ENCODE measurements at regions not wholly inside any gene's neighbourhood (a gene's known extent, or its start where the extent isn't known, plus 50 kb on each side); places are given as distances from the start of the nearest gene placed in this dataset.
"Not testable (repeated sequence)": the region's sequence is repeated elsewhere in the genome, so short reads cannot be mapped to it uniquely, and the experiment has no call there.

GRCh38 chr22:49357661-49358440, 469.8 kb downstream of the BRD1 start:
- no peak for DNase-seq (ENCODE audit: low read depth in 2 of 2, low spot score in 1 of 2)

DNA sequence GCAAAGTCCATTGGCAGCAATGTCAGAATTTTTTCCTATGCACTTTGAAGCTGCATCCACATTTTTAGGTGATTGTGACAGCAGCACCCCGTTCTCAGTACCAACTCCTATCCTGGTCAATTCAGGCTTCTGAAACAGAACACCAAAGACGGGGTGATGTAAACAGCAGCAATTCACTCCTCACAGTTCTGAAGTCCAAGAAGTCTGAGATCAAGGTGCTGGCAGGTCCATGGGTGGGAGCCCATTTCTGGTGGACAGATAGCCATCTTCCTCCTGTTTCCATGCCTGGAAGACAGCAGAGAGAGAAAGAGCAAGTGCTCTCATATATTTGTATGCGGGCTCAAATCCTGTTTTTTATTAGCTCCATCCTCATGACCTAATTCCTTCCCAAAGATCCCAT, 471.2 kb downstream of the BRD1 start:
- DNase-seq (ENCODE audit: low read depth in 2 of 2, low spot score in 1 of 2), result no peak

GRCh38 chr22:49355211-49355920, 472.3 kb downstream of the BRD1 start:
- no peak for DNase-seq (ENCODE audit: low read depth in 2 of 2, low spot score in 1 of 2)

DNA sequence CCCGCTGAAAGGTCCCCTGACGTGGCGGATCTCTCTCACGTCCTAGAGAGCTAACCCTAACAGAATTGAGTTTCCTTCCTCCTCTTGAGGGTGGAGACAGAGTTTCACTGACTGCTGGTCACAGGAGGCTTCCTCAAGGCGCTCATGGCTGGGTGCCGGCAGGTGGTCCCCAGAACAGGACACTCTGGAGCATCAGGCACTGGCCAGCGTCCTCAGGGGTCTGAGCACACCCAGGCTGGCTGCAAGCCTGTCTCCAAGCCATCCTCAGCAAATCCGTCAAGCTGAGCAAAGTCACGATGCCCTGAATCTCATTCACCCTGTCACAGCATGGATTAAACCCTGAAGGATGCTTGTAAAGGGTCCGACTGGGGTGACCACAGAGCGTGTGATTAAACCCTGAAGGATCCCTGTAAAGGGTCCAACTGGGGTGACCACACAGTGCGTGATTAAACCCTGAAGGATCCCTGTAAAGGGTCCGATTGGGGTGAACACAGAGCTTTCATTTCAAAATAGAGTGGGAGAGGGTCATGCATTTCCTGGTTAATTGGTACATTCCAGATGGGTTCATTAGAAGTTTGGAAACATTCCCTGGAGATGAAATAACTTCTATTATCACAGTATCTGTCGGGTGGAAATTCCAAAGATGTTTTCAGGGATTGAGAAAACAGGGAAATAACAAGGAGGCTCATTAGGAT, 473.0 kb downstream of the BRD1 start:
- DNase-seq (ENCODE audit: low read depth in 2 of 2, low spot score in 1 of 2), result no peak

DNA sequence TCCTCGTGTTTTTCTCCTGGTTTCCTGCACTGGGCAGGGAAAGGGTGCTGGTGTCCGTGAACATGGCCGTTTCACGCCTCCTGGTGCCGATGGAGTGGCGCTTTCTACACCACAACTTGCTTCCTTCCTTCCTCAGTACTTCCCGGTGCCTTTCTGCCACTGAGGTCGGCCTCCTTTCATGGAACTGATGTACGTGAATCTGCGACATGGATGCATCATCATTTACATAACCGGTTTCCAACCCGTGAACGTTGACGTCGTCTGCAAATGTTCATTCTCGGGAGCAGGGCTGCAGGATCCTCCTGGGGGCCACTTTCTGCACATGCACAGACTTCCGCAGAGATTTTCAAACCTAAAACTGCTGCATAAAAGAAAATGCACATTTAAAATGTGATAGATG, 474.4 kb downstream of the BRD1 start:
- no peak for DNase-seq (ENCODE audit: low read depth in 2 of 2, low spot score in 1 of 2)

GRCh38 chr22:49352361-49353169, 475.1 kb downstream of the BRD1 start:
- DNase-seq (ENCODE audit: low read depth in 2 of 2, low spot score in 1 of 2), result no peak

GRCh38 chr22:49351761-49352227, 475.9 kb downstream of the BRD1 start:
- DNase-seq (ENCODE audit: low read depth in 2 of 2, low spot score in 1 of 2), result no peak

DNA sequence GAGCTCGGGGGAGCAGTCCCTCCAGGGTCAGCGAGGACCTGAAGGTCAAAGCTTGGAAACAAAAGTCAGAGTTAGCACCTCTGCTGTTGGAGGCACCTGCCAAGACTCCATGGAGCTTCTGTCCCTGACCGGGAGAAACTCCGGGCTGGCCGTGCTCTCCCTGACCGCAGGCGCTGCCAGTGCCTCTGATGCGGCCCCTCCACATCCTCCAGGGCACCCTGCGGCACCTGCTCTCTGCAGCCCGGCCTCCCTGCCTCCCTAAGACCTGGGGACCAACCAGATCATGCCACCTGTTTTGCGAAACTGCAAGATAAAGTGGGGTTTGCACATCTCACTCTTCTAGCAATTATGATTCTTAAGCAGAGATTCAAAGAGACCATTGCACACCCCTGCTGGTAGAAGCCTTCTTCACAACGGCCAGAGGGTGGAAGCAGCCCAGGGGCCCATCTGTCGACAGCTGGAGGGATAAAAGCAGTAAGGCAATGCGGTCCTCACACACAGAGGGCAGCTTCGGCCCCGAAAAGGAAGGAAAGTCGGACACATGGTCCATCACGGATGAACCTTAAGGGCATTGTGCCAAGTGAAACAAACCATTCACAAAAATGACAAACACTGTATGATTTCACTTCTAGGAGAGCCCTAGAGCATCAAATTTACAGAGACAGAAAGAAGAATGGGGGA, 477.1 kb downstream of the BRD1 start:
- no peak for DNase-seq (ENCODE audit: low read depth in 2 of 2, low spot score in 1 of 2)

DNA sequence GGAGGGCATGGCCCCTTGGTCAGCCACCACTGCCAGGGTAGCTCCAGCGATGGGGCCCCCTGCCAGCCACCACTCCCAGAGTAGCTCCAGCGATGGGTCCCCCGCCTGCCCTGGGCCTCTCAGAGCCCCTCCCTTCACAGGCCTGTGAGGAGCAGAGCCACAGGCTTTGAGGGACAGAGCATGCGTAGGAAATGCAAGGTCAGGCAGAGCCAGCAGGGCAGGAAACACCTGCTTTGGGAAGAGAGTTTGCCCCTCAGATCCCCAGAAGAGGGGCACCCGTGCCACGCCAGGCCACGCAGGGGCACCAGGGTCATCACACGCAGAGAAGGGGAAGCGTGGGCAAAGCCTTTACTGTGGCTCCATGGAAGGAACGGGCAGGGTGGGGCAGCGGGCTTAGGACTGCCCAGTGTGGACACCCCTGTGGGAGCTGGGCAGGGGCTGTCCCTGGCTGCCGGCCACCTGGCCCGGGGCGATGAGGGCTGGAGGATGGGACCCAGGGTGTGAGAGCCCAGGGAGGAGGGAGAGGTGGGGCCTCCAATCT, 477.8 kb downstream of the BRD1 start:
- DNase-seq (ENCODE audit: low read depth in 2 of 2, low spot score in 1 of 2), result no peak

- no peak for DNase-seq (ENCODE audit: low read depth in 2 of 2, low spot score in 1 of 2)
These were observed 478.4 kb downstream of the BRD1 start for GRCh38 chr22:49349181-49349835.

DNA sequence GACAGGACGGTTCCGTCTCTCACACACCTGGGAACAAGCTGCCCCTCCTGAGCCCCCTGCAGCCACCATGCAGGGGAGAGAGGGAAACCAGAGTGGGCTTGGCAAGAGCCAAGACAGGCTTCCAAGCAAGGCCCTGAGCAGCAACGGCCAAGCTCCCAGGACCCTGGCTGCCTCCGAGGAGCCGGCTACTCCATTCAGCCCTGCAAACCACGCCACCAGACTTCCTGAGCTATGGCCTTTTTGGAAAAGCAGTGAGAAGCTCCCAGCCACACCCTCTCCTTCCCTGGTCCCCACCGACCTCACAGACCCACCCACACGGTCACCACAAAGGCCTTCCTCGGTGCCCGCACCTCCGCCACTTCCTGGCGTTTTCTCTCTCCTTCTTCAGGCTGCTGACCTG, 479.0 kb downstream of the BRD1 start:
- DNase-seq (ENCODE audit: low read depth in 2 of 2, low spot score in 1 of 2), result no peak

- no peak for DNase-seq (ENCODE audit: low read depth in 2 of 2, low spot score in 1 of 2)
These were observed 480.3 kb downstream of the BRD1 start for GRCh38 chr22:49347376-49347775.

DNA sequence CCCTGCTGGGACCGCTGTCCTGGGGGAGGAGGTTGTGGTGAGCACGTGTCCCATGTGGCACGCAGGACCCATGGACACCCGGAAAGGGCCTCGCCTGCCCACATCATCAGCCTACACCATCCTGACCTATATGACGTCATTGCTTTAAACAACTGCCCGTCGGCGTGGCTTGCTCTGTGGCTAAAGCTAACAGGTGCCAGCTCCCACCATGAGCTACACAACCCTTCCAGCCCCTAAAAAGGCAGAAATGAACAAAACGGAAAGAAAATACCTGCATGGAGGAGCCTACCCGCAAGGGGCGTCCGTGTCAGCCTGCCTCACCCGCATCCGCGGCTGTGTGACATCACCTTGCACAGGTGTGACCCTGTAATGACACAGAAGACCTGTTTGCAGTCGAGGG, 481.8 kb downstream of the BRD1 start:
- no peak for DNase-seq (ENCODE audit: low read depth in 2 of 2, low spot score in 1 of 2)

DNA sequence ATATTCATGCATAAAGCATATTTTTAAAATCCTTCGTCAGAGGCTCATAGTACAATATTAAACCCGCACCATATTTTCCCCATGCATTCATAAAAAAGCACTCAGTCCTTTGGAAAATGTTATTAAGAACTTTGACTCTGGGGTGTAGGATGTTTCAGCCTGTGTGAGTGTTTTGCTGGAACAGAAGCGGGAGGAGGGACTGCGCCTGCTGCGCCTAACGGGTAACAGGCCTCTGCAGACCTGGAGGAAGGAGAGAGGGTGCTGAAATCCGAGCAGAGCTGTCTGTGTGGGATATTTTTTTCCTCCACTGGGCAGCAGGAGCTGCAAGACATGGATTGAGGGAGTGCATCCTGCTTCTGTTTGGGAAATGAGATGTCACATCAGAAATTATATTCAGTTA, 483.0 kb downstream of the BRD1 start:
- no peak for DNase-seq (ENCODE audit: low read depth in 2 of 2, low spot score in 1 of 2)

DNA sequence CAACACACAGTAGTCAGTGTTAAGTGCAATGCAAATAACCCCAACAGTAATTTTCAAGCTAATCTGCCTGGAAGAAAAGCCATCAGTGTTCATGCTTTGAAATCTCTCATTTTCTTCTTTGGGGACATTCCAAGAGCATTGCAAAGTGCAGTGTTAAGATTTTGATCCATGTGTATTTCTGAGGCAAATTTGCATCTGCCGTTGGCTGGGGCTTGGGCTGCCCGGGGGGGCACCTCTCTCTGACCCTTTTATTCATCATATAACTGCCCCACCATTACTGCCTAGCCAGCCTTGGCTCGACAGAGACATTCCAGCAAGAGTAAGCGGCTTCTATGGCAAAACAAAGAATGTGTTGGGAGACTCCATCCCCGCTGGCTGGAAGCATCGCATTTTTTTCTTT, 483.5 kb downstream of the BRD1 start:
- no peak for DNase-seq (ENCODE audit: low read depth in 2 of 2, low spot score in 1 of 2)

GRCh38 chr22:49340406-49340805, 487.3 kb downstream of the BRD1 start:
- no peak for DNase-seq (ENCODE audit: low read depth in 2 of 2, low spot score in 1 of 2)

- not testable (repeated sequence) for DNase-seq (ENCODE audit: low read depth in 2 of 2, low spot score in 1 of 2)
These were observed 491.2 kb downstream of the BRD1 start for GRCh38 chr22:49336483-49336882.

DNA sequence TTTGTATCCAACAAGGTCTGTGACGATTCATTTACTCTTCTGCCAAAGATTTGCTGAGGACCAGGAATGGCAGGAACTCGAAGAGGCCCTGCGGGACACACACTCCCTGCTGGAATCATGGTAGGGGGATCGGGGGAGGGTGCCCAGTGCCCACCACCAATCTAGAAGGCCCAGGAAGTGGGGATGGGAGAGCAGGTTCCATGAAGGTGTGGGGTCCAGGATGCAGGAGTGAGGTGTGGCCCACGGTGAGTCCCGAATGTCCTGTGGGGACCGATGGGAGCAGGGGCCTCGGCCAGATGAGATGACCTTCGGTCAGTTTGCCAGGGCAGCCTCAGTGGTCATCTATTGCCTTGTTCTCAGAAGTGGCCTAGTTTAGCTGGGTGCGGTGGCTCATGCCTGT, 492.7 kb downstream of the BRD1 start:
- DNase-seq (ENCODE audit: low read depth in 2 of 2, low spot score in 1 of 2), result no peak

- no peak for DNase-seq (ENCODE audit: low read depth in 2 of 2, low spot score in 1 of 2)
These were observed 493.3 kb downstream of the BRD1 start for GRCh38 chr22:49334449-49334789.

DNA sequence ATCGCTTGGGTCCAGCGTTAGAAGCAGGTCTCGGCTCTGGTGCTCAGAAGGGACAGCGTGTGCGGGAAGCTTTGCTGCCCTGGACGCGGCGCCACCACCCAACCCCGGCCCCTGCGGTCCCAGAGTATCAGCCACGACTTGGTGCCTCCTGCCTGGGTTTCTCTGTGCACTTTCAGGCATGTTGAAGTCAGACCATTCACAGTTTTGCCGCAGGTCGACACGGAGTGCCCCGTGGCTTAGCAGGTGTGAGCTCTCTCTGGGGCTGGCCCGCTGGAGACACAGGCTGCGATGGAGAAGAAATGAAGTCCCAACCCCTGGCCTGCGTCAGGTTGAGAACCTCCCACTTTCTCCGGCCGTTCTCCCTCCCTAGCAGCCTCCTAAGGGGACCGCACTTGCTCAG, 494.5 kb downstream of the BRD1 start:
- DNase-seq (ENCODE audit: low read depth in 2 of 2, low spot score in 1 of 2), result no peak

All from stimulated activated CD8-positive, alpha-beta memory T cell treated with anti-CD3 and anti-CD28 coated beads, Interleukin-4, amount 100 ng/mL, for 4 hours (primary cell).